GM23338 (cell line): ENCODE measurements at regions not wholly inside any gene's neighbourhood (a gene's known extent, or its start where the extent isn't known, plus 50 kb on each side); places are given as distances from the start of the nearest gene placed in this dataset.

Source experiments
- ATAC-seq: fragments of 200-7000 bp; cut with Tn5 transposase; 3 replicates; pipeline ENCODE4 v1.9.1; 2020
- DNase-seq: peaks from one replicate; pipeline ENCODE4 v3.0.0-alpha.2; 2015; ENCODE audit warnings: low spot score
- H2AFZ ChIP-seq: fragments of 200-600 bp; sonication (generic); 2 replicates; pipeline ENCODE4 v1.8.0; 2016; ENCODE audit warnings: antibody characterized with exemption, mild to moderate bottlenecking, moderate library complexity
- H3F3A ChIP-seq: fragments of 200-600 bp; sonication (generic); replicated peaks from 2 replicates; pipeline ENCODE4 v1.8.0; 2017; ENCODE audit warnings: antibody characterized with exemption, mixed run types, low read depth
- H3K27ac ChIP-seq: fragments of 200-600 bp; sonication (generic); 2 replicates; pipeline ENCODE4 v1.6.1; 2016; ENCODE audit warnings: low read depth
- H3K27me3 ChIP-seq: fragments of 200-600 bp; sonication (generic); 2 replicates; pipeline ENCODE4 v1.8.0; 2016; ENCODE audit warnings: mild to moderate bottlenecking, mixed run types, moderate library complexity; ENCODE audit not compliant: insufficient read depth
- H3K36me3 ChIP-seq: fragments of 200-600 bp; sonication (generic); 2 replicates; pipeline ENCODE4 v1.8.0; 2016; ENCODE audit warnings: mild to moderate bottlenecking; ENCODE audit not compliant: insufficient read depth
- H3K4me1 ChIP-seq: fragments of 200-600 bp; sonication (generic); 2 replicates; pipeline ENCODE4 v1.8.0; 2016; ENCODE audit warnings: mild to moderate bottlenecking, moderate library complexity; ENCODE audit not compliant: insufficient read depth
- H3K4me2 ChIP-seq: fragments of 200-600 bp; sonication (generic); 2 replicates; pipeline ENCODE4 v1.7.1; 2017; ENCODE audit warnings: mixed run types
- H3K4me3 ChIP-seq: fragments of 200-600 bp; sonication (generic); 2 replicates; pipeline ENCODE4 v1.6.1; 2016; ENCODE audit warnings: mixed run types
- H3K79me2 ChIP-seq: fragments of 200-600 bp; sonication (generic); replicated peaks from 2 replicates; pipeline ENCODE4 v1.8.0; 2017; ENCODE audit warnings: mild to moderate bottlenecking; ENCODE audit not compliant: insufficient read depth
- H3K9me2 ChIP-seq: fragments of 200-600 bp; sonication (generic); 2 replicates; pipeline ENCODE4 v1.8.0; 2017; ENCODE audit not compliant: insufficient read depth
- H4K20me1 ChIP-seq: fragments of 200-600 bp; sonication (generic); replicated peaks from 2 replicates; pipeline ENCODE4 v1.8.0; 2017; ENCODE audit warnings: mild to moderate bottlenecking; ENCODE audit not compliant: insufficient read depth
- H3K27ac Mint-ChIP-seq: 2 replicates; pipeline ENCODE4 v1.8.0; 2020; ENCODE audit warnings: inconsistent platforms, mild to moderate bottlenecking, moderate library complexity, mixed read lengths
- H3K27me3 Mint-ChIP-seq: 3 replicates; pipeline ENCODE4 v1.8.0; 2022; ENCODE audit warnings: low read depth, mild to moderate bottlenecking, moderate library complexity, mixed read lengths, inconsistent platforms; ENCODE audit not compliant: insufficient read depth, poor library complexity
- H3K36me3 Mint-ChIP-seq: 3 replicates; pipeline ENCODE4 v1.8.0; 2021; ENCODE audit warnings: low read depth, mild to moderate bottlenecking, inconsistent platforms, moderate library complexity, mixed read lengths
- H3K4me1 Mint-ChIP-seq: 3 replicates; pipeline ENCODE4 v1.8.0; 2020; ENCODE audit warnings: mild to moderate bottlenecking, inconsistent platforms, mixed read lengths
- H3K4me3 Mint-ChIP-seq: 3 replicates; pipeline ENCODE4 v1.8.0; 2021; ENCODE audit warnings: moderate library complexity, mild to moderate bottlenecking, inconsistent platforms, mixed read lengths
- H3K9me3 Mint-ChIP-seq: 3 replicates; pipeline ENCODE4 v1.8.0; 2020; ENCODE audit warnings: moderate library complexity, mild to moderate bottlenecking, inconsistent platforms, mixed read lengths
- CREB1 ChIP-seq: fragments of 250-450 bp; sonication (Bioruptor Pico); IDR thresholded peaks from 2 replicates; pipeline ENCODE4 v1.5.0; 2020; ENCODE audit warnings: low read depth, mild to moderate bottlenecking, moderate library complexity
- EZH2 ChIP-seq: fragments of 200-600 bp; sonication (generic); IDR thresholded peaks from one replicate; pipeline ENCODE4 v1.8.0; 2017; ENCODE audit warnings: antibody characterized with exemption, mild to moderate bottlenecking, low read depth; ENCODE audit not compliant: unreplicated experiment
- EZH2phosphoT487 ChIP-seq: fragments of 200-600 bp; sonication (generic); IDR thresholded peaks from one replicate; pipeline ENCODE4 v1.8.1; 2018; ENCODE audit warnings: antibody characterized with exemption; ENCODE audit not compliant: unreplicated experiment
- JUNB ChIP-seq: IDR thresholded peaks from one replicate; pipeline ENCODE4 v1.6.1; 2016; ENCODE audit warnings: antibody characterized with exemption; ENCODE audit not compliant: unreplicated experiment
- NANOG ChIP-seq: IDR thresholded peaks from 2 replicates; pipeline ENCODE4 v1.6.1; 2016; ENCODE audit warnings: antibody characterized with exemption, borderline replicate concordance
- POLR2AphosphoS5 ChIP-seq: IDR thresholded peaks from 2 replicates; pipeline ENCODE4 v1.6.1; 2016; ENCODE audit warnings: antibody characterized with exemption, low read depth
- STAT1 ChIP-seq: IDR thresholded peaks from one replicate; pipeline ENCODE4 v1.6.1; 2016; ENCODE audit warnings: antibody characterized with exemption; ENCODE audit not compliant: unreplicated experiment
- ZNF114 ChIP-seq: fragments of 250-450 bp; sonication (Bioruptor Pico); IDR thresholded peaks from 2 replicates; pipeline ENCODE4 v1.5.0; 2020; ENCODE audit warnings: mild to moderate bottlenecking, moderate library complexity
- ZNF331 ChIP-seq: fragments of 250-450 bp; sonication (Bioruptor Pico); IDR thresholded peaks from 2 replicates; pipeline ENCODE4 v1.5.0; 2020; ENCODE audit warnings: low read depth, mild to moderate bottlenecking, moderate library complexity
- TF ChIP-seq, protein P1 (sequence below), 2 experiments: fragments of 200-600 bp in 1 of 2; sonication (generic) in 1 of 2; conservative IDR thresholded peaks; 2 replicates each; pipeline versions ENCODE4 v1.5.1 to v1.6.1; 2016 to 2017; ENCODE audit warnings: antibody characterized with exemption in 2 of 2, low read depth in 2 of 2, mild to moderate bottlenecking in 2 of 2, moderate library complexity in 1 of 2
- TF ChIP-seq, protein P2 (sequence below): fragments of 250-450 bp; sonication (Bioruptor Pico); IDR thresholded peaks from 2 replicates; pipeline ENCODE4 v1.5.0; 2020; ENCODE audit warnings: mild to moderate bottlenecking, moderate library complexity

DNA sequence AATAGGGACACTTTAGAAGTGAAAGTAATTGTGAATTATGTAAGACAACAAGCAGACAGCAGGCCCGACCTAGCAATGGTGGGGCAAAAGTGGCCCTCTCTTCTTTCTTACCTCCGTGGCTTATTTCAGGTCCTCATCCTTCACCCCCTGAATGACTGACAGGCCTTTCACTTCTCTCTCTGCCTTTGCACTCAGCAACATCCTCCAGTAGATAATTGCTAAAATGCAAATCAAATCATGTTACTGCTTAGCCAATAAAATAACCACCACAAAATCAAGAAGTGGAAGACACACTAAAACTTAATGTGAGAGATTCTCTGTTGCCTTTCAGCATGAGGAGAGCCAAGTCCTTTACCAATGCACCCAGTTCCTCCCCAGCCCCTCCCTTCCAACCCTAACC, 274.6 kb upstream of the ZNF32 start:
- no peaks in the 10 kb centered on the region for H3K27me3 ChIP-seq
- no peaks in the 10 kb centered on the region for H3K79me2 ChIP-seq
- H3K36me3 ChIP-seq: peaks cover 5% of the 10 kb centered on the region; the same call in 1 of the 2 replicates
- H3K4me1 Mint-ChIP-seq: no peaks in the 10 kb centered on the region
- H3K9me3 Mint-ChIP-seq: peaks cover 34% of the 10 kb centered on the region
- H3K27me3 Mint-ChIP-seq: peaks cover 22% of the 10 kb centered on the region
- no peak overlapping the region for H3K27ac ChIP-seq
- no peak overlapping the region for H3K4me3 ChIP-seq
- TF ChIP-seq ZNF114 (CRISPR knock-in tag): no peak
- H3K9me2 ChIP-seq: 0 out of 2 replicates have a peak, but pooled peaks cover 8% of the 10 kb centered on the region
- H4K20me1 ChIP-seq: no peaks in the 10 kb centered on the region
- H3K27ac Mint-ChIP-seq: no peak overlapping the region
- H2AFZ ChIP-seq: no peak overlapping the region
- H3K4me3 Mint-ChIP-seq: no peak overlapping the region
- DNase-seq (no peak), ATAC-seq (no peak)
- no peaks in the 10 kb centered on the region for H3F3A ChIP-seq
- no peaks in the 10 kb centered on the region for H3K4me1 ChIP-seq
- no peak overlapping the region for H3K4me2 ChIP-seq
- peaks cover 14% of the 10 kb centered on the region for H3K36me3 Mint-ChIP-seq

GRCh38 chr10:43922335-43923280, 273.9 kb upstream of the ZNF32 start:
- Histone ChIP-seq H3K79me2 (no peaks in the 10 kb centered on the region), H3K4me3 (no peak overlapping the region), H3K27ac (no peak overlapping the region), H3F3A (no peaks in the 10 kb centered on the region), H3K27me3 (no peaks in the 10 kb centered on the region), H3K36me3 (peaks cover 5% of the 10 kb centered on the region; the same call in 1 of the 2 replicates), H3K4me2 (no peak overlapping the region), H2AFZ (no peak overlapping the region), H4K20me1 (no peaks in the 10 kb centered on the region), H3K4me1 (no peaks in the 10 kb centered on the region), H3K9me2 (0 out of 2 replicates have a peak, but pooled peaks cover 11% of the 10 kb centered on the region)
- Mint-ChIP-seq H3K27ac (no peak overlapping the region), H3K4me3 (no peak overlapping the region), H3K4me1 (no peaks in the 10 kb centered on the region), H3K36me3 (peaks cover 14% of the 10 kb centered on the region), H3K27me3 (peaks cover 25% of the 10 kb centered on the region), H3K9me3 (peaks cover 38% of the 10 kb centered on the region)
- no peak for ATAC-seq
- no peak for DNase-seq
- TF ChIP-seq EZH2 (no peak), EZH2phosphoT487 (no peak), NANOG (no peak), ZNF114 (CRISPR knock-in tag) (no peak), CREB1 (CRISPR knock-in tag) (no peak), STAT1 (no peak), JUNB (no peak), ZNF331 (CRISPR knock-in tag) (no peak), POLR2AphosphoS5 (no peak)
- TF ChIP-seq, protein P1, sequence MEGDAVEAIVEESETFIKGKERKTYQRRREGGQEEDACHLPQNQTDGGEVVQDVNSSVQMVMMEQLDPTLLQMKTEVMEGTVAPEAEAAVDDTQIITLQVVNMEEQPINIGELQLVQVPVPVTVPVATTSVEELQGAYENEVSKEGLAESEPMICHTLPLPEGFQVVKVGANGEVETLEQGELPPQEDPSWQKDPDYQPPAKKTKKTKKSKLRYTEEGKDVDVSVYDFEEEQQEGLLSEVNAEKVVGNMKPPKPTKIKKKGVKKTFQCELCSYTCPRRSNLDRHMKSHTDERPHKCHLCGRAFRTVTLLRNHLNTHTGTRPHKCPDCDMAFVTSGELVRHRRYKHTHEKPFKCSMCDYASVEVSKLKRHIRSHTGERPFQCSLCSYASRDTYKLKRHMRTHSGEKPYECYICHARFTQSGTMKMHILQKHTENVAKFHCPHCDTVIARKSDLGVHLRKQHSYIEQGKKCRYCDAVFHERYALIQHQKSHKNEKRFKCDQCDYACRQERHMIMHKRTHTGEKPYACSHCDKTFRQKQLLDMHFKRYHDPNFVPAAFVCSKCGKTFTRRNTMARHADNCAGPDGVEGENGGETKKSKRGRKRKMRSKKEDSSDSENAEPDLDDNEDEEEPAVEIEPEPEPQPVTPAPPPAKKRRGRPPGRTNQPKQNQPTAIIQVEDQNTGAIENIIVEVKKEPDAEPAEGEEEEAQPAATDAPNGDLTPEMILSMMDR (conservative IDR thresholded peaks at IDR 0.05; ENCODE audit: low read depth in 2 of 2): no peak
- TF ChIP-seq, protein P2, sequence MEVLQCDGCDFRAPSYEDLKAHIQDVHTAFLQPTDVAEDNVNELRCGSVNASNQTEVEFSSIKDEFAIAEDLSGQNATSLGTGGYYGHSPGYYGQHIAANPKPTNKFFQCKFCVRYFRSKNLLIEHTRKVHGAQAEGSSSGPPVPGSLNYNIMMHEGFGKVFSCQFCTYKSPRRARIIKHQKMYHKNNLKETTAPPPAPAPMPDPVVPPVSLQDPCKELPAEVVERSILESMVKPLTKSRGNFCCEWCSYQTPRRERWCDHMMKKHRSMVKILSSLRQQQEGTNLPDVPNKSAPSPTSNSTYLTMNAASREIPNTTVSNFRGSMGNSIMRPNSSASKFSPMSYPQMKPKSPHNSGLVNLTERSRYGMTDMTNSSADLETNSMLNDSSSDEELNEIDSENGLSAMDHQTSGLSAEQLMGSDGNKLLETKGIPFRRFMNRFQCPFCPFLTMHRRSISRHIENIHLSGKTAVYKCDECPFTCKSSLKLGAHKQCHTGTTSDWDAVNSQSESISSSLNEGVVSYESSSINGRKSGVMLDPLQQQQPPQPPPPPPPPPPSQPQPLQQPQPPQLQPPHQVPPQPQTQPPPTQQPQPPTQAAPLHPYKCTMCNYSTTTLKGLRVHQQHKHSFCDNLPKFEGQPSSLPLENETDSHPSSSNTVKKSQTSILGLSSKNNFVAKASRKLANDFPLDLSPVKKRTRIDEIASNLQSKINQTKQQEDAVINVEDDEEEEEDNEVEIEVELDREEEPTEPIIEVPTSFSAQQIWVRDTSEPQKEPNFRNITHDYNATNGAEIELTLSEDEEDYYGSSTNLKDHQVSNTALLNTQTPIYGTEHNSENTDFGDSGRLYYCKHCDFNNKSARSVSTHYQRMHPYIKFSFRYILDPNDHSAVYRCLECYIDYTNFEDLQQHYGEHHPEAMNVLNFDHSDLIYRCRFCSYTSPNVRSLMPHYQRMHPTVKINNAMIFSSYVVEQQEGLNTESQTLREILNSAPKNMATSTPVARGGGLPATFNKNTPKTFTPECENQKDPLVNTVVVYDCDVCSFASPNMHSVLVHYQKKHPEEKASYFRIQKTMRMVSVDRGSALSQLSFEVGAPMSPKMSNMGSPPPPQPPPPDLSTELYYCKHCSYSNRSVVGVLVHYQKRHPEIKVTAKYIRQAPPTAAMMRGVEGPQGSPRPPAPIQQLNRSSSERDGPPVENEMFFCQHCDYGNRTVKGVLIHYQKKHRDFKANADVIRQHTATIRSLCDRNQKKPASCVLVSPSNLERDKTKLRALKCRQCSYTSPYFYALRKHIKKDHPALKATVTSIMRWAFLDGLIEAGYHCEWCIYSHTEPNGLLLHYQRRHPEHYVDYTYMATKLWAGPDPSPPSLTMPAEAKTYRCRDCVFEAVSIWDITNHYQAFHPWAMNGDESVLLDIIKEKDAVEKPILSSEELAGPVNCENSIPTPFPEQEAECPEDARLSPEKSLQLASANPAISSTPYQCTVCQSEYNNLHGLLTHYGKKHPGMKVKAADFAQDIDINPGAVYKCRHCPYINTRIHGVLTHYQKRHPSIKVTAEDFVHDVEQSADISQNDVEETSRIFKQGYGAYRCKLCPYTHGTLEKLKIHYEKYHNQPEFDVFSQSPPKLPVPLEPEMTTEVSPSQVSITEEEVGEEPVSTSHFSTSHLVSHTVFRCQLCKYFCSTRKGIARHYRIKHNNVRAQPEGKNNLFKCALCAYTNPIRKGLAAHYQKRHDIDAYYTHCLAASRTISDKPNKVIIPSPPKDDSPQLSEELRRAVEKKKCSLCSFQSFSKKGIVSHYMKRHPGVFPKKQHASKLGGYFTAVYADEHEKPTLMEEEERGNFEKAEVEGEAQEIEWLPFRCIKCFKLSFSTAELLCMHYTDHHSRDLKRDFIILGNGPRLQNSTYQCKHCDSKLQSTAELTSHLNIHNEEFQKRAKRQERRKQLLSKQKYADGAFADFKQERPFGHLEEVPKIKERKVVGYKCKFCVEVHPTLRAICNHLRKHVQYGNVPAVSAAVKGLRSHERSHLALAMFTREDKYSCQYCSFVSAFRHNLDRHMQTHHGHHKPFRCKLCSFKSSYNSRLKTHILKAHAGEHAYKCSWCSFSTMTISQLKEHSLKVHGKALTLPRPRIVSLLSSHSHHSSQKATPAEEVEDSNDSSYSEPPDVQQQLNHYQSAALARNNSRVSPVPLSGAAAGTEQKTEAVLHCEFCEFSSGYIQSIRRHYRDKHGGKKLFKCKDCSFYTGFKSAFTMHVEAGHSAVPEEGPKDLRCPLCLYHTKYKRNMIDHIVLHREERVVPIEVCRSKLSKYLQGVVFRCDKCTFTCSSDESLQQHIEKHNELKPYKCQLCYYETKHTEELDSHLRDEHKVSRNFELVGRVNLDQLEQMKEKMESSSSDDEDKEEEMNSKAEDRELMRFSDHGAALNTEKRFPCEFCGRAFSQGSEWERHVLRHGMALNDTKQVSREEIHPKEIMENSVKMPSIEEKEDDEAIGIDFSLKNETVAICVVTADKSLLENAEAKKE (CRISPR knock-in tag): no peak
